ENCODE measurements at regions not wholly inside any gene's neighbourhood (a gene's known extent, or its start where the extent isn't known, plus 50 kb on each side); places are given as distances from the start of the nearest gene placed in this dataset.

DNA sequence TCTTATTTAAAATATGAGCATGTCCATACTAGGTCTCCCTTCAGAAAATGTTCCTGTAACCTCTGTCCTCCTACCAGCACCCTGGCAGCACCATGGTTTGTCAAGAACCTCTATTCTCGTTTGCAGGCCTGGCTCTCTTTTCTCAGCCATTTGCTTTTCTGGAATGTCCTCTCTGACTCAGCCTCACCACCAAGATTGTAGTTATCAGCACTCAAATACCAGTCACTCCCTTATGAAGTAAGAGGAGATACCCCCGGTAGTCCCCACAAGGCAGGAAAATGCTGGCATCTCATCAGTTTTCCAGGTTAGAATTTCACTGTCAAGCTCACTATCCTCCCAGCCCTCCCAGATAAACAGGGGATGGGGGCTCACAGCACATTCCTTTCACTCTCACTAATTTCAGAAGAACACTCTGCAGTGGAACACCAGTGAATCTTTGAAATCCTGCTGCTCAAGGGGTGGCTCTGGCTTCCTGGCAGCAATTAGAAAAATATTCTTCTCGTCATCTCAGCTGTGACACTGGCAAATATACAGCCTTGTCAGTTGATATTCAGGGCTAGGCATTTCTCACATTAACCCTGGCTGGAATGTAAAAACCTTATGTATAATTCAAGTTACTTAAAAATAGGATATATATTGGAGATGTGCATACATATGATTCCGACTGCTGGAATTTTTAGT is 129.2 kb downstream of the TBX18 start:
- TF ChIP-seq, protein P1, sequence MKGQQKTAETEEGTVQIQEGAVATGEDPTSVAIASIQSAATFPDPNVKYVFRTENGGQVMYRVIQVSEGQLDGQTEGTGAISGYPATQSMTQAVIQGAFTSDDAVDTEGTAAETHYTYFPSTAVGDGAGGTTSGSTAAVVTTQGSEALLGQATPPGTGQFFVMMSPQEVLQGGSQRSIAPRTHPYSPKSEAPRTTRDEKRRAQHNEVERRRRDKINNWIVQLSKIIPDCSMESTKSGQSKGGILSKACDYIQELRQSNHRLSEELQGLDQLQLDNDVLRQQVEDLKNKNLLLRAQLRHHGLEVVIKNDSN (IDR thresholded peaks at IDR 0.05), result no peak
- no peak for TF ChIP-seq EGR1 (IDR thresholded peaks at IDR 0.05)
- no peak for TF ChIP-seq TCF12 (IDR thresholded peaks at IDR 0.05; ENCODE audit: low read depth)
- TF ChIP-seq YY1 (IDR thresholded peaks at IDR 0.05; ENCODE audit: low read depth), result no peak
- TF ChIP-seq CEBPB (IDR thresholded peaks at IDR 0.05), result no peak
- no peak for TF ChIP-seq CREB1 (IDR thresholded peaks at IDR 0.05; ENCODE audit: low read depth)

DNA sequence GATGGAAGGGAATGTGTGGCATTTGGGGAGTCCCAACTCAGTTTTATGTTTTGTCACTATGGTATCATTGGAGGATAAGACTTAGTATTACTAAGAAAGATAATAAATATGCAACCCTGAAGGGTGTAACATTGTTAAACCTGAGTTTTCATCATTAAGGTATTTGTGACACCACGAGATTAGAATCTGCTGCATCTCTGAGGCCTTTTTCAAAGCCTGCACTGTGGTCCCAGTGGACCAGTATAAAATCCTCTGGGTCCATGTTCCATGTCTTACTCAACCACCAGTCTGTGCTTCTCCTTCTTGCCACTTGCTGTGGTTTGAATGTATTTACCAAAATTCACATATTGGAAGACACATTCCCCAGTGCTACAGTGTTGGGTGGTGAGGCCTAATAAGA is 130.6 kb downstream of the TBX18 start:
- TF ChIP-seq TAF1 (IDR thresholded peaks at IDR 0.05; ENCODE audit: low read depth) (no peak), ZBTB7A (IDR thresholded peaks at IDR 0.05; ENCODE audit: low read depth) (no peak), EP300 (IDR thresholded peaks at IDR 0.05; ENCODE audit: borderline replicate concordance) (no peak), CEBPB (IDR thresholded peaks at IDR 0.05) (no peak), FOXM1 (IDR thresholded peaks at IDR 0.05; ENCODE audit: borderline replicate concordance, low read depth) (no peak), TCF12 (IDR thresholded peaks at IDR 0.05; ENCODE audit: low read depth) (no peak), CREB1 (IDR thresholded peaks at IDR 0.05; ENCODE audit: low read depth) (no peak), NFIC (IDR thresholded peaks at IDR 0.05) (no peak), YY1 (IDR thresholded peaks at IDR 0.05; ENCODE audit: low read depth) (no peak), EGR1 (IDR thresholded peaks at IDR 0.05) (no peak), RAD21 (IDR thresholded peaks at IDR 0.05; ENCODE audit: low read depth) (no peak)
- TF ChIP-seq, protein P2, sequence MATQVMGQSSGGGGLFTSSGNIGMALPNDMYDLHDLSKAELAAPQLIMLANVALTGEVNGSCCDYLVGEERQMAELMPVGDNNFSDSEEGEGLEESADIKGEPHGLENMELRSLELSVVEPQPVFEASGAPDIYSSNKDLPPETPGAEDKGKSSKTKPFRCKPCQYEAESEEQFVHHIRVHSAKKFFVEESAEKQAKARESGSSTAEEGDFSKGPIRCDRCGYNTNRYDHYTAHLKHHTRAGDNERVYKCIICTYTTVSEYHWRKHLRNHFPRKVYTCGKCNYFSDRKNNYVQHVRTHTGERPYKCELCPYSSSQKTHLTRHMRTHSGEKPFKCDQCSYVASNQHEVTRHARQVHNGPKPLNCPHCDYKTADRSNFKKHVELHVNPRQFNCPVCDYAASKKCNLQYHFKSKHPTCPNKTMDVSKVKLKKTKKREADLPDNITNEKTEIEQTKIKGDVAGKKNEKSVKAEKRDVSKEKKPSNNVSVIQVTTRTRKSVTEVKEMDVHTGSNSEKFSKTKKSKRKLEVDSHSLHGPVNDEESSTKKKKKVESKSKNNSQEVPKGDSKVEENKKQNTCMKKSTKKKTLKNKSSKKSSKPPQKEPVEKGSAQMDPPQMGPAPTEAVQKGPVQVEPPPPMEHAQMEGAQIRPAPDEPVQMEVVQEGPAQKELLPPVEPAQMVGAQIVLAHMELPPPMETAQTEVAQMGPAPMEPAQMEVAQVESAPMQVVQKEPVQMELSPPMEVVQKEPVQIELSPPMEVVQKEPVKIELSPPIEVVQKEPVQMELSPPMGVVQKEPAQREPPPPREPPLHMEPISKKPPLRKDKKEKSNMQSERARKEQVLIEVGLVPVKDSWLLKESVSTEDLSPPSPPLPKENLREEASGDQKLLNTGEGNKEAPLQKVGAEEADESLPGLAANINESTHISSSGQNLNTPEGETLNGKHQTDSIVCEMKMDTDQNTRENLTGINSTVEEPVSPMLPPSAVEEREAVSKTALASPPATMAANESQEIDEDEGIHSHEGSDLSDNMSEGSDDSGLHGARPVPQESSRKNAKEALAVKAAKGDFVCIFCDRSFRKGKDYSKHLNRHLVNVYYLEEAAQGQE (IDR thresholded peaks at IDR 0.05; ENCODE audit: low read depth), result no peak
- TF ChIP-seq, protein P1 (IDR thresholded peaks at IDR 0.05), result no peak

DNA sequence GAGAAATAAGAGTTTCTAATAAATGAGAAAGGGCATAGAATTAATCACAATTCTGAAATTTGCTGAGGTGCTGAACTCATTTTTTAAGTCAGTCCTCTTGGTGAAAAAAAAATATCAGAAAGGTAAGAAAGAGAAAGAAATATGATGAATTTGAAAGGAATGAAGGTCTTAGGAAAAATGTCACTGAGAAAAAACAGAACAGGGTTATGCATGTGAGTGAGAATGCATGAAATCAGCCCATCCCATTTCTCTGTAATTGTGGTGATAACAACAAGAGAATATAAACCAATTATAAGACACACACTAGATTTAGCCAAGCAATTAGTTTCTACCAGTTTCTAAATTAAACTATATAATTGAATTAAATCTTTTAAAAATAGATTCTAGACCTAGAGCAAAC is 138.9 kb downstream of the TBX18 start:
- TF ChIP-seq, protein P1 (IDR thresholded peaks at IDR 0.05), result no peak
- TF ChIP-seq NFIC (IDR thresholded peaks at IDR 0.05) (no peak), TAF1 (IDR thresholded peaks at IDR 0.05; ENCODE audit: low read depth) (no peak)
- TF ChIP-seq, protein P2 (IDR thresholded peaks at IDR 0.05; ENCODE audit: low read depth), result no peak

DNA sequence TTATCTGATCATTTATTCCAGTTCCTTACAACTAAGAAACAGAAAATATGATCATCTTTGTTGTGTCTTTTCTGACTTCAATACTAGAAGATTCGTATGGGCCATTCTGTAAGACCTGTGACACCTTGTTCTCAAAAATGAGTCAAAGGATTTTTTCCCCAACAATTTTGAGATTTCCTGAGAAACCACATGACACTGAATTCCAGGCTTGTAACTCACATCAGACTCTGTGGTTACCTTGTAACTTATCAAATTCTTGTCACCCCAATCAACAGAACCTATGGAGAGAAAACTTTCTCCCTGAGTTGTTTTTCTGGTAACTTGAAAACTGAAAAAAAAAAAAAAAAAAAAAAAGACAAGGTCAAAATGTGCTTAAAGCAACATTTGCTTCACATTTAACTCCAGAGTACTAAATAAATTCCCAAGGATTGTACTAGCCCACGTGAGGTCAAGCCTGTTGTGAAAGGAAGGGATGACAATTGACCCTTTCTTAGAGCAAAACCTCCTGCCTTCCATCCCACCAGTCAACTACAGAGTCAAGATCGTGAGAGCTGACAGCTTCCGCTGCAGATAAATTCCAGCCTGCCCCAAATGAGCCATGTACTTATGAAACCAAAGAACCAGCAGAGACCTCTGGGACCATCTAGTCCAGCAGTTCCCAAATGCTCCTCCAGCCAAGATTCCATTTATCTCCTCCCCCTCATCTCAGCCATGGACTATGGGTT is 140.3 kb downstream of the TBX18 start:
- TF ChIP-seq YY1 (IDR thresholded peaks at IDR 0.05; ENCODE audit: low read depth) (no peak), RAD21 (IDR thresholded peaks at IDR 0.05; ENCODE audit: low read depth) (no peak), TCF12 (IDR thresholded peaks at IDR 0.05; ENCODE audit: low read depth) (no peak)
- TF ChIP-seq, protein P1 (IDR thresholded peaks at IDR 0.05), result no peak

DNA sequence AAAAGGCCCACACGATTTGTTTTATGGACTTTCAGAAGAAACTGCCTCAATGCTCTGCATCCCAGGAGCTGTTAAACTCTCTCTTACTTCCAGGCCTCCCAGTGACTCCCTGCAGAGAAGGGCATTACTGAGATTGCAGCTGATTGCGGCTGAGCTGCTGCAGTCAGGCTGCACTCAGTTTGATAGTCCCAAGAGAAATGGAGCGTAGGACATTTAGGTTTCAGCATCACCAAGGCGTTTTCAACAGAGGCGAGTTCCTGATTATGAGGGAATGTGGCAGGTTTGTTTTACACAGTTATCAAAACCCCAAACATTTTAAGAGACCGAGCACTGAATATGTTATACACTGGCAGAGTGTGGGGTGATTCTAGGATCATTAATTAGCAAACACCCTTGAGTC is 145.6 kb downstream of the TBX18 start:
- TF ChIP-seq, protein P1 (IDR thresholded peaks at IDR 0.05), result no peak
- no peak for TF ChIP-seq TEAD4 (IDR thresholded peaks at IDR 0.05)
- no peak for TF ChIP-seq CREB1 (IDR thresholded peaks at IDR 0.05; ENCODE audit: low read depth)
- no peak for TF ChIP-seq YY1 (IDR thresholded peaks at IDR 0.05; ENCODE audit: low read depth)
- TF ChIP-seq EP300 (IDR thresholded peaks at IDR 0.05; ENCODE audit: borderline replicate concordance), result no peak
- no peak for TF ChIP-seq TAF1 (IDR thresholded peaks at IDR 0.05; ENCODE audit: low read depth)
- no peak for TF ChIP-seq NFIC (IDR thresholded peaks at IDR 0.05)
- no peak for TF ChIP-seq ZBTB7A (IDR thresholded peaks at IDR 0.05; ENCODE audit: low read depth)
- TF ChIP-seq, protein P3, sequence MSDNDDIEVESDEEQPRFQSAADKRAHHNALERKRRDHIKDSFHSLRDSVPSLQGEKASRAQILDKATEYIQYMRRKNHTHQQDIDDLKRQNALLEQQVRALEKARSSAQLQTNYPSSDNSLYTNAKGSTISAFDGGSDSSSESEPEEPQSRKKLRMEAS (IDR thresholded peaks at IDR 0.05), result no peak
- no peak for TF ChIP-seq RAD21 (IDR thresholded peaks at IDR 0.05; ENCODE audit: low read depth)
- TF ChIP-seq TCF12 (IDR thresholded peaks at IDR 0.05; ENCODE audit: low read depth), result no peak
